K562 (cell line): ENCODE measurements at regions not wholly inside any gene's neighbourhood (a gene's known extent, or its start where the extent isn't known, plus 50 kb on each side); places are given as distances from the start of the nearest gene placed in this dataset.

ENCODE experiments used
- ATAC-seq: fragments of 200-7000 bp; cut with Tn5 transposase; 3 replicates; pipeline ENCODE4 v1.9.1; 2020; ENCODE audit warnings: moderate library complexity
- BruUV-seq: library from RNA; stranded (reverse); fragments of 400-500 nt; replicated peaks from 2 replicates; lab custom pipeline; 2021; lab: Mats Ljungman, UMichigan
- CTCF ChIA-PET: fragments of 300-600 bp; formaldehyde crosslinking; extraction: SDS; loops from one replicate; lab custom pipeline; 2021; ENCODE audit warnings: low intra/inter-chr PET ratio; lab: Yijun Ruan, JAX
- POLR2A ChIA-PET: fragments of 300-600, 350-650 bp; sonication (Branson Sonifier 250); formaldehyde crosslinking; extraction: SDS; loops from one replicate; lab custom pipeline; 2021; ENCODE audit warnings: antibody characterized with exemption, inconsistent platforms; lab: Yijun Ruan, JAX
- DNase-seq, 4 experiments: peaks; one replicate each; pipeline versions ENCODE4 v3.0.0 to v3.0.0-alpha.2; 2011 to 2018; ENCODE audit warnings: low spot score in 3 of 4, mixed read lengths in 3 of 4; ENCODE audit errors: extremely low read depth in 1 of 4
- FAIRE-seq: peaks from 2 replicates; lab custom pipeline; 2011; peaks lifted over from hg19 to GRCh38; lab: Jason Lieb, UNC
- H2AFZ ChIP-seq: 2 replicates; pipeline ENCODE4 v1.6.0; 2011; ENCODE audit warnings: low read depth, low read length, control low read depth, inconsistent platforms
- H3K27ac ChIP-seq: fragments of 200-600 bp; 3 replicates; pipeline ENCODE4 v1.8.0; 2011; ENCODE audit warnings: low read depth, mild to moderate bottlenecking, control low read depth, inconsistent platforms, low read length, moderate library complexity, mixed read lengths; ENCODE audit errors: extremely low read depth
- H3K27me3 ChIP-seq, 2 experiments: fragments of 300-600 bp in 1 of 2; 2 replicates in 1 of 2; 3 replicates in 1 of 2; pipeline versions ENCODE4 v1.6.0 to v1.8.0; 2011; ENCODE audit warnings: inconsistent platforms in 2 of 2, low read length in 2 of 2, mild to moderate bottlenecking in 1 of 2, mixed read lengths in 1 of 2, moderate library complexity in 1 of 2; ENCODE audit not compliant: control insufficient read depth in 2 of 2, insufficient read depth in 2 of 2
- H3K36me3 ChIP-seq: fragments of 300-600 bp; 3 replicates; pipeline ENCODE4 v1.8.0; 2011; ENCODE audit warnings: mild to moderate bottlenecking, low read length, inconsistent platforms; ENCODE audit not compliant: control insufficient read depth, insufficient read depth
- H3K4me1 ChIP-seq, 2 experiments: fragments of 200-600 bp in 1 of 2; replicated peaks in 1 of 2; 2 replicates in 1 of 2; 3 replicates in 1 of 2; pipeline versions ENCODE4 v1.5.1 to v1.8.0; 2011; ENCODE audit warnings: inconsistent platforms in 2 of 2, low read length in 2 of 2, mild to moderate bottlenecking in 1 of 2, mixed read lengths in 1 of 2, moderate library complexity in 1 of 2; ENCODE audit not compliant: control insufficient read depth in 2 of 2, insufficient read depth in 2 of 2
- H3K4me2 ChIP-seq: 2 replicates; pipeline ENCODE4 v1.6.1; 2011; ENCODE audit warnings: low read length, control low read depth, inconsistent platforms, mixed read lengths; ENCODE audit not compliant: insufficient read depth
- H3K4me3 ChIP-seq: fragments of 200-600 bp; sonication (generic), shearing (Covaris generic); 2 replicates; pipeline ENCODE4 v1.5.1; 2016; ENCODE audit warnings: control low read depth, inconsistent platforms
- H3K79me2 ChIP-seq: fragments of 200-600 bp; 3 replicates; pipeline ENCODE4 v1.8.0; 2011; ENCODE audit warnings: low read length, inconsistent platforms; ENCODE audit not compliant: control insufficient read depth, insufficient read depth
- H3K9ac ChIP-seq, 2 experiments: 2 replicates each; pipeline versions ENCODE4 v1.6.0 to v1.6.1; 2011; ENCODE audit warnings: low read depth in 2 of 2, low read length in 2 of 2, control low read depth in 1 of 2, inconsistent platforms in 1 of 2, mild to moderate bottlenecking in 1 of 2, mixed read lengths in 1 of 2; ENCODE audit not compliant: insufficient read depth in 1 of 2
- H3K9me1 ChIP-seq: one replicate; pipeline ENCODE4 v1.6.0; 2011; ENCODE audit warnings: inconsistent platforms, mild to moderate bottlenecking, low read length, moderate library complexity; ENCODE audit not compliant: control insufficient read depth, insufficient read depth
- H3K9me3 ChIP-seq: replicated peaks from 2 replicates; pipeline ENCODE4 v1.5.1; 2011; ENCODE audit warnings: low read depth, low read length, inconsistent platforms; ENCODE audit not compliant: control insufficient read depth, insufficient read depth
- H4K20me1 ChIP-seq: replicated peaks from 2 replicates; pipeline ENCODE4 v1.6.1; 2011; ENCODE audit warnings: low read length, inconsistent platforms, mixed read lengths; ENCODE audit not compliant: control insufficient read depth, insufficient read depth
- NFIC ChIP-seq: fragments of 450-650 bp; IDR thresholded peaks from 2 replicates; pipeline ENCODE4 v1.6.1; 2017; ENCODE audit warnings: mild to moderate bottlenecking, inconsistent platforms
- PML ChIP-seq: IDR thresholded peaks from 2 replicates; pipeline ENCODE4 v1.6.1; 2012; ENCODE audit warnings: low read length, inconsistent platforms
- POLR2B ChIP-seq: fragments of 450-650 bp; IDR thresholded peaks from 2 replicates; pipeline ENCODE4 v1.6.1; 2018; ENCODE audit warnings: low read depth; ENCODE audit not compliant: partially characterized antibody
- WGBS: fragments of 100-300 bp; shearing (Covaris generic); methylation state at CpG from one replicate; pipeline ENCODE4 v1.1.6; 2016; ENCODE audit warnings: low coverage, mixed read lengths; ENCODE audit not compliant: insufficient coverage; ENCODE audit errors: missing lambda C conversion rate; 5-methylcytosine and 5-hydroxymethylcytosine counted together
- in situ Hi-C: fragments of 300-500 bp; cut with MboI; formaldehyde crosslinking; loops from 4 replicates; pipeline ENCODE4 v1.15.0; 2018; ENCODE audit warnings: inconsistent platforms, mixed read lengths
- intact Hi-C: fragments of 100-400 bp; cut with micrococcal nuclease; formaldehyde crosslinking; loops from 2 replicates; pipeline ENCODE4 v1.14.2; 2022
- TF ChIP-seq, protein P1 (sequence below): fragments of 450-650 bp; IDR thresholded peaks from 2 replicates; pipeline ENCODE4 v1.7.1; 2018; ENCODE audit warnings: mild to moderate bottlenecking, low read depth; ENCODE audit not compliant: partially characterized antibody
- TF ChIP-seq, protein P2 (sequence below): fragments of 200-400 bp; formaldehyde crosslinking; IDR thresholded peaks from 2 replicates; pipeline ENCODE4 v1.6.1; 2017; ENCODE audit warnings: mild to moderate bottlenecking, low read depth, low read length, moderate library complexity

DNA sequence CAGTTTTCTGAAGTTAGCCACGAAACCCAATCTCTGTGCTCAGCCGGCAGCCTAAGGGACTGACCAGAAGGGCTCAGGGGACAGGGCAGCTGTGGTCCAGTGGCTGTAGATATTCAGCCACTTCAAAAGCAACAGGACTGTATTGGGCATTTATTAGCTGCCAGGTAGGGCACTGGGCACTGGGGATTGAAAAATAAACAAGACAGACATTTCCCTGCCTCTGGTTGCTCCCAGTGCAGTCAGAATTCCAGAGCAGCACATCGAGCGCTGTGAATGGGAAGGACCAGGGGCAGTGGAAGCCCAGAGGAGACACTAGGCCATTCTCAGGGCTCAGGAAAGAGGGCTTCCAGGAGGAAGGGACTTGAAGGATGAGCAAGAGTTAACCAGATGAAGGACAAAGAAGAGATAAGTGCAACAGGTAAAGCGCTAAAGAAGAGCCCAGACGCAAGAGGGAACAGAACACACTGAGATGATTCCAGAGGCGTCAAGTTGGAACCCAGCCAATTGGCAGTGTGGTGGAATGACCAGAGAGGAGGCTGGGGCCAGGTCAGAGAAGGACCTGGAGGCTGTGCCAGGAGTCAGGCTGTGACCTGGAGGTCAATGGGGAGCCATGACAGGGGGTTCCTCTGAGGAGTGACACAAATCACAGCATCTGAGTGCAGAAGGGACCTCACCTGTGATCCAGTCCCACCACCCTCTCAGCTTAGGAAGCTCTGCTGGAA lies 122.5 kb upstream of the ZNF618 start:
- no TSS peak for BruUV-seq
- in situ Hi-C loops, result no loop called here
- FAIRE-seq (no peak), ATAC-seq (no peak)
- WGBS, result 1% methylated on average over 7 of the region's 7 CpGs
- H3K9ac ChIP-seq, result no peak overlapping the region
- no peaks in the 10 kb centered on the region for H3K36me3 ChIP-seq
- H4K20me1 ChIP-seq, result no peaks in the 10 kb centered on the region
- H3K27me3 ChIP-seq, result peaks cover 0 to 9% of the 10 kb centered on the region in 2 experiments; a peak in 1 of 5 replicates
- no peak overlapping the region for H2AFZ ChIP-seq
- H3K27ac ChIP-seq, result no peak overlapping the region
- POLR2A ChIA-PET, result no interaction called here
- no peaks in the 10 kb centered on the region for H3K4me1 ChIP-seq
- no peaks in the 10 kb centered on the region for H3K9me1 ChIP-seq
- H3K4me2 ChIP-seq, result no peak overlapping the region
- CTCF ChIA-PET, result no interaction called here
- no peaks in the 10 kb centered on the region for H3K79me2 ChIP-seq
- TF ChIP-seq NFIC, result peak; percentile 47
- TF ChIP-seq PML, result no peak
- TF ChIP-seq, protein P1, sequence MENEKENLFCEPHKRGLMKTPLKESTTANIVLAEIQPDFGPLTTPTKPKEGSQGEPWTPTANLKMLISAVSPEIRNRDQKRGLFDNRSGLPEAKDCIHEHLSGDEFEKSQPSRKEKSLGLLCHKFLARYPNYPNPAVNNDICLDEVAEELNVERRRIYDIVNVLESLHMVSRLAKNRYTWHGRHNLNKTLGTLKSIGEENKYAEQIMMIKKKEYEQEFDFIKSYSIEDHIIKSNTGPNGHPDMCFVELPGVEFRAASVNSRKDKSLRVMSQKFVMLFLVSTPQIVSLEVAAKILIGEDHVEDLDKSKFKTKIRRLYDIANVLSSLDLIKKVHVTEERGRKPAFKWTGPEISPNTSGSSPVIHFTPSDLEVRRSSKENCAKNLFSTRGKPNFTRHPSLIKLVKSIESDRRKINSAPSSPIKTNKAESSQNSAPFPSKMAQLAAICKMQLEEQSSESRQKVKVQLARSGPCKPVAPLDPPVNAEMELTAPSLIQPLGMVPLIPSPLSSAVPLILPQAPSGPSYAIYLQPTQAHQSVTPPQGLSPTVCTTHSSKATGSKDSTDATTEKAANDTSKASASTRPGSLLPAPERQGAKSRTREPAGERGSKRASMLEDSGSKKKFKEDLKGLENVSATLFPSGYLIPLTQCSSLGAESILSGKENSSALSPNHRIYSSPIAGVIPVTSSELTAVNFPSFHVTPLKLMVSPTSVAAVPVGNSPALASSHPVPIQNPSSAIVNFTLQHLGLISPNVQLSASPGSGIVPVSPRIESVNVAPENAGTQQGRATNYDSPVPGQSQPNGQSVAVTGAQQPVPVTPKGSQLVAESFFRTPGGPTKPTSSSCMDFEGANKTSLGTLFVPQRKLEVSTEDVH, result no peak
- no peak for TF ChIP-seq POLR2B
- TF ChIP-seq, protein P2, sequence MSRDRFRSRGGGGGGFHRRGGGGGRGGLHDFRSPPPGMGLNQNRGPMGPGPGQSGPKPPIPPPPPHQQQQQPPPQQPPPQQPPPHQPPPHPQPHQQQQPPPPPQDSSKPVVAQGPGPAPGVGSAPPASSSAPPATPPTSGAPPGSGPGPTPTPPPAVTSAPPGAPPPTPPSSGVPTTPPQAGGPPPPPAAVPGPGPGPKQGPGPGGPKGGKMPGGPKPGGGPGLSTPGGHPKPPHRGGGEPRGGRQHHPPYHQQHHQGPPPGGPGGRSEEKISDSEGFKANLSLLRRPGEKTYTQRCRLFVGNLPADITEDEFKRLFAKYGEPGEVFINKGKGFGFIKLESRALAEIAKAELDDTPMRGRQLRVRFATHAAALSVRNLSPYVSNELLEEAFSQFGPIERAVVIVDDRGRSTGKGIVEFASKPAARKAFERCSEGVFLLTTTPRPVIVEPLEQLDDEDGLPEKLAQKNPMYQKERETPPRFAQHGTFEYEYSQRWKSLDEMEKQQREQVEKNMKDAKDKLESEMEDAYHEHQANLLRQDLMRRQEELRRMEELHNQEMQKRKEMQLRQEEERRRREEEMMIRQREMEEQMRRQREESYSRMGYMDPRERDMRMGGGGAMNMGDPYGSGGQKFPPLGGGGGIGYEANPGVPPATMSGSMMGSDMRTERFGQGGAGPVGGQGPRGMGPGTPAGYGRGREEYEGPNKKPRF, result no peak
- TF ChIP-seq, all 486 proteins: peak for 1
- intact Hi-C loops, result no loop called here
- H3K4me3 ChIP-seq, result no peak overlapping the region
- H3K9me3 ChIP-seq, result no peaks in the 10 kb centered on the region; the same call in 1 of the 2 replicates
- no peak for DNase-seq
